Activated CD8-positive, alpha-beta T cell treated with anti-CD3 and anti-CD28 coated beads, Interleukin-2, amount 10 ng/mL, durations not matched to agents 7 days and 5 days (primary cell): ENCODE measurements at regions not wholly inside any gene's neighbourhood (a gene's known extent, or its start where the extent isn't known, plus 50 kb on each side); places are given as distances from the start of the nearest gene placed in this dataset.
"Not testable (repeated sequence)": the region's sequence is repeated elsewhere in the genome, so short reads cannot be mapped to it uniquely, and the experiment has no call there.

Experiments
- ATAC-seq: fragments of 150-1000 bp; cut with Tn5 transposase; one replicate; pipeline ENCODE4 v1.10.0; 2021; ENCODE audit warnings: moderate library complexity
- CTCF ChIA-PET: fragments of 350-600 bp; sonication (Branson Sonifier 250); formaldehyde crosslinking; loops from one replicate; lab custom pipeline; 2021; ENCODE audit warnings: antibody characterized with exemption; lab: Charles Lee
- POLR2A ChIA-PET: fragments of 350-600 bp; sonication (Branson Sonifier 250); formaldehyde crosslinking; loops from one replicate; lab custom pipeline; 2021; ENCODE audit warnings: antibody characterized with exemption; lab: Charles Lee
- DNase-seq: peaks from one replicate; pipeline ENCODE4 v3.0.0-alpha.2; 2020
- H3K27ac Mint-ChIP-seq: one replicate; pipeline ENCODE4 v1.8.0; 2021; ENCODE audit warnings: mild to moderate bottlenecking, mixed read lengths
- H3K27me3 Mint-ChIP-seq: one replicate; pipeline ENCODE4 v1.8.0; 2021; ENCODE audit warnings: low read depth, mixed read lengths
- H3K36me3 Mint-ChIP-seq: one replicate; pipeline ENCODE4 v1.8.0; 2021; ENCODE audit warnings: low read depth, mixed read lengths
- H3K4me1 Mint-ChIP-seq: one replicate; pipeline ENCODE4 v1.8.0; 2021; ENCODE audit warnings: low read depth, mixed read lengths
- H3K4me3 Mint-ChIP-seq: one replicate; pipeline ENCODE4 v1.8.0; 2021; ENCODE audit warnings: mild to moderate bottlenecking, mixed read lengths
- H3K9me3 Mint-ChIP-seq: one replicate; pipeline ENCODE4 v1.8.0; 2022; ENCODE audit warnings: mixed read lengths; ENCODE audit not compliant: insufficient read depth

DNA sequence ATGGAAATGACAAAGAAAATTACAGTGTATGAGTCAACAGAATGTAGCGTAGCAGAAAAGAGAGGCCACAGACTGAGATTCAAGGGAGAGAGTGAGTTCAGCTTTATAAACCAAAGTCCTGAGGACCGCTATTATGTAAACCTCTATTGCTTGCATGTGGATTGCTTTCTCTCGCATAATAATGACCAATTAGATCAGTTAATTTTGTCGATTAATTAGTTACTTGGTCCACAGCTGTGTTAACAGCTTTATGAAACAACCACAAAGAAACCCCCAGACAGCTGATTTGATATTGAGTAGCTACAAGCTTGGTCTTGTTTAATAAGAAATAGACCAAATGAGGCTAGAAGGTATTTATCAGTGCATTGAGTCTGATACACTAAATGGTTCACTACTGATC is 291.8 kb upstream of the ERCC4 start:
- ChIA-PET CTCF (no interaction called here), POLR2A (interaction anchor here (0.6 kb wide), 1 partner anchor 387 kb away, joined by 4 read pairs; no protein-coding TSS in a partner anchor)
- Mint-ChIP-seq H3K4me3 (no peak overlapping the region), H3K27ac (no peak overlapping the region), H3K9me3 (no peaks in the 10 kb centered on the region), H3K4me1 (no peaks in the 10 kb centered on the region), H3K27me3 (no peaks in the 10 kb centered on the region), H3K36me3 (no peaks in the 10 kb centered on the region)
- ATAC-seq (no peak), DNase-seq (no peak)

DNA sequence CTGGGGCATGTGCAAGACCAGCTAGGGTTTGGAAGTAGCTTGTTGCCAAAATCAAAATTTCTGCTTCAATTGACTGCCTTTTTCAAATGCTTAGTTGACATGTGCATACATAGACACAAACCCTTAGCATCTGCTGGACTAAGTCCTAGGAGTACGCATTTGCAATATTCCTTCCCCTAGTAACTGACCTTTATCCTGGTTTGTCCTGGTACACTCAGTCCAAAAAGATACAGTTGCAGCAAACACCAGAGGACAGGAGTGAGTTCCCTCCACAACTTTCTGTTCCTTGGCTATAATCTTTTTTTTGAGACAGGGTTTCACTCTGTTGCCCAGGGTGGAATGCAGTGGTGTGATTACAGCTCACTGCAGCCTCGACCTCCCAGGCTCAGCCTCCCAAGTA is 290.2 kb upstream of the ERCC4 start:
- Mint-ChIP-seq H3K9me3 (no peaks in the 10 kb centered on the region), H3K27me3 (no peaks in the 10 kb centered on the region), H3K36me3 (no peaks in the 10 kb centered on the region), H3K4me3 (no peak overlapping the region), H3K27ac (no peak overlapping the region), H3K4me1 (no peaks in the 10 kb centered on the region)
- DNase-seq (no peak), ATAC-seq (no peak)
- ChIA-PET CTCF (no interaction called here), POLR2A (no interaction called here)

DNA sequence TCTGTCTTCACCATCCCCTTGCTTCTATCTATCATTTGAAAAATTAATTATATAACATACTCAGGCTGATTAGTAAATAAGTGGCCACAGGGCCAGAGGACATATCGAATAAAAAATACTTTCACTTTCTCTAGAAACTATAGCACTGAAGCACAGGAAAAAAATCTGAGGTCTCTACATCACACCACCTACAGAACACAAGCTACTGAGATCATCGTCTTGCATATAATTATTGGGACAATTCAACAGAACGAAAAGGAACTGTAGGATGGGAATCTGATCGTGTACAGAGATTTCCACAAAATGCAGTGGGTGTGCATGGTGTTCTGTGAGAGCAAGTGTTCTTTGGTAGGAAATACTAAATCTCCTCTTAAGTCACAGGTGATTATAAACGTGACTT is 289.6 kb upstream of the ERCC4 start:
- H3K4me3 Mint-ChIP-seq: no peak overlapping the region
- H3K36me3 Mint-ChIP-seq: no peaks in the 10 kb centered on the region
- no peak for ATAC-seq
- no peaks in the 10 kb centered on the region for H3K27me3 Mint-ChIP-seq
- no peak for DNase-seq
- no peak overlapping the region for H3K27ac Mint-ChIP-seq
- no peaks in the 10 kb centered on the region for H3K9me3 Mint-ChIP-seq
- no peaks in the 10 kb centered on the region for H3K4me1 Mint-ChIP-seq
- ChIA-PET POLR2A (no interaction called here), CTCF (no interaction called here)

DNA sequence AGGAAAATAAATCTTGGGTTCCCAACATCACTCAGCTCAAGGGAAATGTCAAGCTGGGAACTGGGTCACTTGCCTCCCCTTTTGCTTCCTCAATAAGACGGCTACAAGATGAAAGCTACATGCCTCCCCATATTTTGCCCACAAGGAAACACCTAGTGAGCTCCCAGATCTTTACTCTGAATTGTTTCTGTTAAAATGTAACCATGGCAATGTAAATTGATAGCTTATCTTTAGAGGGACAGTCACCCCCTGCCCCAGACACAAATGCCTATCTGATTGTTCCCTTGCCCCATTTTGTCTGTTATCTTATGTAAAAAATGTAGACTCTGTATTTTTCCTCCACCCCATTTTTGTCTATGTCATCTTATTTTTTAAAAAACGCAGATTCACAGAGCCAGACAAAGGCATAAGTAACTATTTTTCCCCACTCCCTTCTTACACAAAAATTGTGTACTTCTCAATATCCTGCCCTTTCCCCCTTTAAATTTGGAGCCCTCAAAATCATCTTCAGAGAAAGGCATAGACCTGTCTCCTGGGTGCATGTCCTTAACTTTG is 288.7 kb upstream of the ERCC4 start:
- ATAC-seq: no peak

DNA sequence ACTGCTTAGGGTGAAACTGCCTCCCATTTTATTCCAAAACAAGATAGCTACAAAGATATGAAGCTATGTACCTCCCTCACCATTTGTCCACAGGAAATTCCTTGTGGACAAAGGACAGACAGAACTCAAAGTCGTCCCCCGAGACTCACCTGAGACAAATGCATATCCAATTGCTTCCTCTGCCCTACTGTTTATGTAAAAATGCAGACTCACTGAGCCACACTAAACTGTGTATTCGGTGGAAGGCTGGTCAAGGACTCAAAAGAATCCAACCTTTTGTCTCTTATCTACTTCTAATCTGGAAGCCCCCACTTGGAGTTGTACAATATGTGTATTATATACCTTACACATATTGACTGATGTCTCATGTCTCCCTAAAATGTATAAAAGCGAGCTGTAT is 288.0 kb upstream of the ERCC4 start:
- POLR2A ChIA-PET: no interaction called here
- DNase-seq (no peak), ATAC-seq (no peak)
- Mint-ChIP-seq H3K4me1 (no peaks in the 10 kb centered on the region), H3K27ac (no peak overlapping the region), H3K9me3 (no peaks in the 10 kb centered on the region), H3K4me3 (no peak overlapping the region), H3K27me3 (no peaks in the 10 kb centered on the region), H3K36me3 (no peaks in the 10 kb centered on the region)
- CTCF ChIA-PET: no interaction called here

More for the DNA sequence above, 288.7 kb upstream of the ERCC4 start:
- Mint-ChIP-seq H3K27me3 (no peaks in the 10 kb centered on the region), H3K36me3 (no peaks in the 10 kb centered on the region), H3K4me1 (no peaks in the 10 kb centered on the region), H3K27ac (no peak overlapping the region), H3K4me3 (no peak overlapping the region), H3K9me3 (no peaks in the 10 kb centered on the region)
- ChIA-PET POLR2A (no interaction called here), CTCF (no interaction called here)
- no peak for DNase-seq

DNA sequence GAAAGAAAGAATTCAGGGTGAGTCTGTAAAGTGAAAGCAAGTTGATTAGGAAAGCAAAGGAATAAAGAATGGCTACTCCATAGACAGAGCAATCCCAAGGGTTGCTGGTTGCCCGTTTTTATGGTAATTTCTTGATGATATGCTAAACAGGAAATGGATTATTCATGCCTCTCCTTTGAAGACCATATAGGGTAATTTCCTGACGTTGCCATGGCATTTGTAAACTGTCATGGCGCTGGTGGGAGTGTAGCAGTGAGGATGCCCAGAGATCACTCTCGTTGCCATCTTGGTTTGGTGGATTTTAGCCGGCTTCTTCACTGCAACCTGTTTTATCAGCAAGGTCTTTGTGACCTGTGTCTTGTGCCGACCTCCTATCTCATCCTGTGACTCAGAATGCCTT is 287.4 kb upstream of the ERCC4 start:
- POLR2A ChIA-PET, ATAC-seq, CTCF ChIA-PET, H3K9me3 Mint-ChIP-seq, H3K27me3 Mint-ChIP-seq, H3K36me3 Mint-ChIP-seq, H3K4me3 Mint-ChIP-seq, DNase-seq, H3K4me1 Mint-ChIP-seq, H3K27ac Mint-ChIP-seq: not testable (repeated sequence)

DNA sequence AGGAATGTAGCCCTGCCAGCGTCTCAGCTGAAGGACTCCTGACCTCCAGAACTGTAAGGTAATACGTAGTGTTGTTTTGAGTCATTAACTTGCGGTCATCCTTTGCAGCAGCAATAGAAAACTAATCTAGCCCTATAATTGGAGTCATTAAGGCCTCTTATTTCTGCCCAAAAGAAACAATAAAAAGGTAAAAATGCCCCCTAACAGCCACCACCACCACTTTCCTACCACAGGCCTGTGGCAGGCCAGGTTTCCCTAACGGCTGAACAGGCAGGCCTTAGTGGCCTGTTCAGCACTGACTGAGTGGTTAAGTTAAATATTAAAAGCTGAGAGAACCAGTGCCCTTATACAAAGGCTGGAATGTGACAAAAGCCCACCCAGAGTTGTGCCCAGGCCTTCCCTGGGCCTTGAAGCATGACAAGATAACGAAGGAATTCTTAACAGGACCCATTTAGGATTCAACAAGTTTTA is 286.5 kb upstream of the ERCC4 start:
- ATAC-seq: no peak
- H3K27ac Mint-ChIP-seq: no peak overlapping the region
- DNase-seq: no peak
- H3K36me3 Mint-ChIP-seq: no peaks in the 10 kb centered on the region
- H3K4me1 Mint-ChIP-seq: no peaks in the 10 kb centered on the region
- no peaks in the 10 kb centered on the region for H3K27me3 Mint-ChIP-seq
- CTCF ChIA-PET: no interaction called here
- no peak overlapping the region for H3K4me3 Mint-ChIP-seq
- POLR2A ChIA-PET: no interaction called here
- H3K9me3 Mint-ChIP-seq: no peaks in the 10 kb centered on the region

DNA sequence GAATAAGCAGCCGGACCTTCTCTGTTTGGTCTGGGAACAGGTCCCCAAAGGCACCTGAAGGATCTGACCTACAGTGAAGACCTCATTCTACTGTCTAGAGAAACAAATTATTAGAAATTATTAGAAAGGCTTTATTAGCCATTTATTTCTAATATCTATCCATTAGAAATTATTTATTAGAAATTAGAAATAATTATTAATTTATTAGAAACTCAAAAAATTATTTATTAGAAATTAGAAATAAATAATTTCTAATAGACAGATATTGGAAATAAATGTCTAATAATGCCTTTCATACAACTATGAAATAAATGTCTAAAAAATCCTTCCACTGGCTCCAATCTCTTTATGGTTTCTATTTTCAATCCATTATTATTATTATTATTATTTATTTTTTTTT is 285.7 kb upstream of the ERCC4 start:
- Mint-ChIP-seq H3K4me3 (no peak overlapping the region), H3K9me3 (no peaks in the 10 kb centered on the region), H3K36me3 (no peaks in the 10 kb centered on the region), H3K27me3 (no peaks in the 10 kb centered on the region), H3K4me1 (no peaks in the 10 kb centered on the region), H3K27ac (no peak overlapping the region)
- ChIA-PET CTCF (no interaction called here), POLR2A (no interaction called here)
- ATAC-seq (no peak), DNase-seq (no peak)

DNA sequence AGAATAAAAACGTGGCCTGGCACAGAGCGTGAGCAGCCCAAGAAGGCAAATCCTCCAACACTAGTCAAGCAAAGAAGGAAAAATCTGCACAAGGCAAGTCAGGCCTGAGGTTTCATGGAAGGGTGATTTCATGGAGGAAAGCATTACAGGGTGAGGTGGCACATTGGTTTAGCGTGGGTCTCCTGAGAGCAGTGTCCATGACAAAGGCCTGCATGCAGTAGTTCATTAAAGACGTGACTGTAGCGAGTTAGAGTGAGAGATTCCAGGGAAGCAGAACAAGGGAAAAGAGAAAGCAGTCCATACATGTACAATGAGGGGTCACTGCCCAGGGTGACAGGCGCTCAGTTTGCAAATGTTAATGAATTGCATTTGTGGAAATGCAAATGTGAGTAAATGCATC is 285.0 kb upstream of the ERCC4 start:
- no peak for ATAC-seq
- H3K9me3 Mint-ChIP-seq: no peaks in the 10 kb centered on the region
- no peak overlapping the region for H3K27ac Mint-ChIP-seq
- no peak for DNase-seq
- ChIA-PET POLR2A (no interaction called here), CTCF (no interaction called here)
- no peaks in the 10 kb centered on the region for H3K27me3 Mint-ChIP-seq
- H3K4me3 Mint-ChIP-seq: no peak overlapping the region
- no peaks in the 10 kb centered on the region for H3K36me3 Mint-ChIP-seq
- no peaks in the 10 kb centered on the region for H3K4me1 Mint-ChIP-seq

DNA sequence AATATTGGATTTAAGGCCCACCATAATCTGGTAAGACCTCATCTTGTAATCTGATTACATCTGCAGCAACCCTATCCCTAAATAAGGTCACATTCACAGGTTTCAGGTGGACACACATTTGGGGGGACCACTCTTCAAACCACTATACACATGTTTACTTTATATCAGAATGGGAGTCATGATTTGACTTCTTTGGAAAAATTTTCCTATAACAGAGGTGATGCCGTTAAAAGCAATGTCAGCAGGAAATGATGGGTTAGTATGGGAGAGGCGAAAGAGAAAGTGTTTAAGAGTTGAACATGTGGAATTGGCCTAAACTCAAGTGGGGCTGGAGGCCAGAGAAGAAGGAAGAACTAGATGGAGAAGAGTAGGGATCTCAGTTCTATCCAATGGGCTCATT is 281.7 kb upstream of the ERCC4 start:
- Mint-ChIP-seq H3K36me3 (no peaks in the 10 kb centered on the region), H3K4me1 (no peaks in the 10 kb centered on the region), H3K4me3 (no peak overlapping the region), H3K27me3 (no peaks in the 10 kb centered on the region), H3K9me3 (no peaks in the 10 kb centered on the region), H3K27ac (no peak overlapping the region)
- ATAC-seq (no peak), DNase-seq (no peak)
- CTCF ChIA-PET: no interaction called here
- POLR2A ChIA-PET: no interaction called here

DNA sequence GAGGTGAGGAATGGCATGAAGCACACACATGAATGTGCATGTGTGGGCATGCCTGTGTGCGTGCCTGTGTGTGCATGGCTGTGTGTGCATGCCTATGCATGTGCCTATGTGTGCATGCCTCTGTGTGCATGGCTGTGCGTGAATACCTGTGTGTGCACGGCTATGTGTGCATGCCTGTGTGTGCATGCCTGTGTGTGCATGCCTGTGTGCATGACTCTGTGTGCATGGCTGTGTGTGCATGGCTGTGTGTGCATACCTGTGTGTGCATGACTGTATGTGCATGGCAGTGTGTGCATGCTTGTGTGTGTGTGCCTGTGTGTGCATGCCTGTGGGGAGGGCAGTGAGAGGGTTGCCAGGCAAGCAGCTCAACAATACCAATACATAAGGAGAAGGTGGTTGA is 276.5 kb upstream of the ERCC4 start:
- Mint-ChIP-seq H3K36me3 (no peaks in the 10 kb centered on the region), H3K4me3 (no peak overlapping the region), H3K27me3 (no peaks in the 10 kb centered on the region), H3K4me1 (no peaks in the 10 kb centered on the region), H3K27ac (no peak overlapping the region), H3K9me3 (no peaks in the 10 kb centered on the region)
- DNase-seq (no peak), ATAC-seq (no peak)
- CTCF ChIA-PET: interaction anchor here (1.2 kb wide), 1 partner anchor 276 kb away, joined by 3 read pairs; the partner anchor contains the start of gene ERCC4
- POLR2A ChIA-PET: no interaction called here

DNA sequence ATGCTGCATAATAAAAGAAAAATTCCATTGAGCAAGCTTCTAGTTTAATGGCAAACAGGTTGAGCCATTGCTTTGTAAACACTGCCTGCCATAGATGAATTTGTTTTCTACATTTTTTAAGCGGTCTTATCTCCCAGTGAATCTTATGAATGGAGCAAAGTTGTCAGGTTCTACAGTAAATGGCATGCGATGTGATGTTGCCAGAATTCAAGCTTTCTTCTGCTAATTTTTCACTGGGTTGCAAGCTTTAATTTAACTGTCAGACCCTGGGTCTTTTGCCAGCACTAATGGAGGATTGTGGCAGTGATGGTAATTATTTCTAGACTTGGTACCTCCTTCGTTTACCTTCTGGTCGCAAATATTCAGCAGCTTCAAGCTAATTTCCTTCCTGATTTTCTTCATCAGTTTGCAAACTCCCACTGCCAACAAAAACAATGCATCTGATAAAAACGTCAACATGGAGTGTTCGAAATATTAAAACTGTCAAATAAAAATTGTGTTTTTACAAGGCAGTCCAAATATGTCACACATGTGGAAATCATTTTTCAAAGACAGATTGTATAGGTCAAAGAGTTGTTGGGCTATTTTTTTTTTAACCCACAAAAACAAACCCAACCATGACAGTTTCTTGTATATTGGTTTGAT is 274.2 kb upstream of the ERCC4 start:
- no peaks in the 10 kb centered on the region for H3K36me3 Mint-ChIP-seq
- no peak overlapping the region for H3K27ac Mint-ChIP-seq
- DNase-seq (no peak), ATAC-seq (no peak)
- POLR2A ChIA-PET: no interaction called here
- no peaks in the 10 kb centered on the region for H3K27me3 Mint-ChIP-seq
- H3K4me1 Mint-ChIP-seq: no peaks in the 10 kb centered on the region
- CTCF ChIA-PET: no interaction called here
- H3K4me3 Mint-ChIP-seq: no peak overlapping the region
- H3K9me3 Mint-ChIP-seq: no peaks in the 10 kb centered on the region

DNA sequence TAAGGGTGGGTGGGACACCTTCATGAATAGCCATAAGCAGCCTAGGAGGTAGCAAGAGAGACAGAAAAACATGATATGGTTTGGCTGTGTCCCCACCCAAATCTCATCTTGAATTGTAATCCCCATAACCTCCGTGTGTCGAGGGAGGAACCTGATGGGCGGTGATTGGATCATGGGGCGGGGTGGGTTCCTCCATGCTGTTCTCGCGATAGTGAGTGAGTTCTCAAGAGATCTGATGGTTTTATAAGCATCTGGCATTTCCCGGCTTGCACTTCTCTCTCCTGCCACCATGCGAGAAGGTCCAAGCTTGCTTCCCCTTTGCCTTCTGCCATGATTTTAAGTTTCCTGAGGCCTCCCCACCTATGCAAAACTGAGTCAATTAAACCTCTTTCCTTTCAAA is 259.1 kb upstream of the ERCC4 start:
- no peak for ATAC-seq
- H3K9me3 Mint-ChIP-seq: peaks cover 3% of the 10 kb centered on the region
- POLR2A ChIA-PET: no interaction called here
- H3K27me3 Mint-ChIP-seq: no peaks in the 10 kb centered on the region
- no peaks in the 10 kb centered on the region for H3K36me3 Mint-ChIP-seq
- H3K27ac Mint-ChIP-seq: no peak overlapping the region
- H3K4me3 Mint-ChIP-seq: no peak overlapping the region
- DNase-seq: no peak
- H3K4me1 Mint-ChIP-seq: no peaks in the 10 kb centered on the region
- CTCF ChIA-PET: no interaction called here
